GM12878 (cell line): ENCODE measurements at regions not wholly inside any gene's neighbourhood (a gene's known extent, or its start where the extent isn't known, plus 50 kb on each side); places are given as distances from the start of the nearest gene placed in this dataset.

Experiments
- ASH2L ChIP-seq: fragments of 300-600, 200-600 bp; sonication (generic); IDR thresholded peaks from 2 replicates; pipeline ENCODE4 v1.6.1; 2017; ENCODE audit warnings: low read depth, mild to moderate bottlenecking, borderline replicate concordance
- BACH1 ChIP-seq: fragments of 450-650 bp; IDR thresholded peaks from 2 replicates; pipeline ENCODE4 v1.6.1; 2017; ENCODE audit warnings: mild to moderate bottlenecking, borderline replicate concordance
- ESRRA ChIP-seq: IDR thresholded peaks from 2 replicates; pipeline ENCODE4 v1.6.1; 2012; ENCODE audit warnings: mild to moderate bottlenecking, low read length, improper control_type of control experiment
- JUNB ChIP-seq: IDR thresholded peaks from 2 replicates; pipeline ENCODE4 v1.6.1; 2016; ENCODE audit warnings: antibody characterized with exemption, mild to moderate bottlenecking
- LARP7 ChIP-seq: fragments of 450-650 bp; IDR thresholded peaks from 2 replicates; pipeline ENCODE4 v1.6.1; 2017; ENCODE audit warnings: mild to moderate bottlenecking
- NFYA ChIP-seq: IDR thresholded peaks from 2 replicates; pipeline ENCODE4 v1.6.1; 2011; ENCODE audit warnings: low read depth, mild to moderate bottlenecking, low read length, improper control_type of control experiment, borderline replicate concordance
- POLR2AphosphoS5 ChIP-seq: IDR thresholded peaks from 2 replicates; pipeline ENCODE4 v1.6.1; 2011; ENCODE audit warnings: mild to moderate bottlenecking, low read length, inconsistent platforms
- RAD51 ChIP-seq: fragments of 450-650 bp; IDR thresholded peaks from 2 replicates; pipeline ENCODE4 v1.6.1; 2016; ENCODE audit warnings: moderate library complexity, mild to moderate bottlenecking, inconsistent platforms
- STAT3 ChIP-seq: IDR thresholded peaks from 2 replicates; pipeline ENCODE4 v1.6.1; 2011; ENCODE audit warnings: low read depth, low read length, improper control_type of control experiment
- ZNF217 ChIP-seq: fragments of 450-650 bp; IDR thresholded peaks from 2 replicates; pipeline ENCODE4 v1.6.1; 2017; ENCODE audit warnings: antibody characterized with exemption, mild to moderate bottlenecking
- TF ChIP-seq, protein P1 (sequence below): fragments of 450-650 bp; IDR thresholded peaks from 2 replicates; pipeline ENCODE4 v1.6.1; 2017; ENCODE audit warnings: mild to moderate bottlenecking
- TF ChIP-seq, protein P2 (sequence below): IDR thresholded peaks from 2 replicates; pipeline ENCODE4 v1.6.1; 2011; ENCODE audit warnings: borderline replicate concordance, low read depth, mild to moderate bottlenecking, moderate library complexity, mixed read lengths, low read length; ENCODE audit not compliant: insufficient read depth; ENCODE audit errors: extremely low read length
- TF ChIP-seq, protein P3 (sequence below): fragments of 450-650 bp; IDR thresholded peaks from 2 replicates; pipeline ENCODE4 v1.6.1; 2016; ENCODE audit warnings: mild to moderate bottlenecking, moderate library complexity, borderline replicate concordance
- TF ChIP-seq, protein P4 (sequence below): fragments of 150-350 bp; IDR thresholded peaks from 2 replicates; pipeline ENCODE4 v1.6.1; 2014; ENCODE audit warnings: mild to moderate bottlenecking, low read depth, low read length
- TF ChIP-seq, protein P5 (sequence below): IDR thresholded peaks from 2 replicates; pipeline ENCODE4 v1.6.1; 2012; ENCODE audit warnings: low read length, inconsistent platforms
- TF ChIP-seq, protein P6 (sequence below): fragments of 450-650 bp; formaldehyde crosslinking; IDR thresholded peaks from 2 replicates; pipeline ENCODE4 v1.5.0; 2022; ENCODE audit warnings: mild to moderate bottlenecking, missing genetic modification characterization

DNA sequence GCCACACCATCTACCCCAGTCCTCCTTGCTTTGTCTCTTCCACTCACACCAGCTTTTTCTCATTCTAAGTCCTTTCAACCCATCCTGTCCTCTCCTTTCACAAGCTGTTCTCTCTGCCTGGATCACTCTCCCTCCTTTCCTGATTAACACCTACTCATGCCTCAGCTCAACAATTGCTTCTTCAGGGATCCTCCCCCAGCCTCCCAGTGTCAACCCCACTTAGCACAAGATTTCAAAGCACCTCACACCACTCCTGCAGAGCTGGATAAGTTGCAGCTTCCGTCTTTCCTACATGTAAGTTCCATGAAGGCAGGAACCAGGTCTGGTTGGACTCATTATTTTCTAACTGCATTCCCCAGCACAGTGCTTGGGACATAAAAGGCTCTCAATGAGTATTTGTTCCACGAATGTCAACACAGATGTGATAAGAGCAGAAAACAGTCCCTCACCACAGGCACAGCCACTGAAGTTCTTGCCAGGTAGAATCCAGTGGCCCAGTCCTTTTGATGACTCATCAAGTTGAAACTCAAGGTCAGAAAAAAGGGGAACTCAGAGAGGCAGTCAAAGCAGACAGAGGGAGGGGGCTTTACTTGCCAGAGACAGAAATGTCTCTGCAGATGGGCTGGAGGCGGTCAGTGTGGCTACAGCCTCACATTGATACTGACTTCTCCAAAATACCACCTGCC lies 193.4 kb upstream of the PRDM1 start (continued):
- TF ChIP-seq NFYA (no peak), ZNF217 (0 out of 2 replicates have a peak, but pooled peaks have one; percentile 39), RAD51 (0 out of 2 replicates have a peak, but pooled peaks have one; percentile 10), STAT3 (no peak), ESRRA (peak; percentile 79; the same call in 1 of the 2 replicates), BACH1 (peak; percentile 90; the same call in 1 of the 2 replicates), LARP7 (0 out of 2 replicates have a peak, but pooled peaks have one; percentile 47), POLR2AphosphoS5 (no peak), ASH2L (no peak), JUNB (peak; percentile 58; the same call in 1 of the 2 replicates)
- TF ChIP-seq, protein P1, sequence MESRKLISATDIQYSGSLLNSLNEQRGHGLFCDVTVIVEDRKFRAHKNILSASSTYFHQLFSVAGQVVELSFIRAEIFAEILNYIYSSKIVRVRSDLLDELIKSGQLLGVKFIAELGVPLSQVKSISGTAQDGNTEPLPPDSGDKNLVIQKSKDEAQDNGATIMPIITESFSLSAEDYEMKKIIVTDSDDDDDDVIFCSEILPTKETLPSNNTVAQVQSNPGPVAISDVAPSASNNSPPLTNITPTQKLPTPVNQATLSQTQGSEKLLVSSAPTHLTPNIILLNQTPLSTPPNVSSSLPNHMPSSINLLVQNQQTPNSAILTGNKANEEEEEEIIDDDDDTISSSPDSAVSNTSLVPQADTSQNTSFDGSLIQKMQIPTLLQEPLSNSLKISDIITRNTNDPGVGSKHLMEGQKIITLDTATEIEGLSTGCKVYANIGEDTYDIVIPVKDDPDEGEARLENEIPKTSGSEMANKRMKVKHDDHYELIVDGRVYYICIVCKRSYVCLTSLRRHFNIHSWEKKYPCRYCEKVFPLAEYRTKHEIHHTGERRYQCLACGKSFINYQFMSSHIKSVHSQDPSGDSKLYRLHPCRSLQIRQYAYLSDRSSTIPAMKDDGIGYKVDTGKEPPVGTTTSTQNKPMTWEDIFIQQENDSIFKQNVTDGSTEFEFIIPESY, result no peak
- TF ChIP-seq, protein P2, sequence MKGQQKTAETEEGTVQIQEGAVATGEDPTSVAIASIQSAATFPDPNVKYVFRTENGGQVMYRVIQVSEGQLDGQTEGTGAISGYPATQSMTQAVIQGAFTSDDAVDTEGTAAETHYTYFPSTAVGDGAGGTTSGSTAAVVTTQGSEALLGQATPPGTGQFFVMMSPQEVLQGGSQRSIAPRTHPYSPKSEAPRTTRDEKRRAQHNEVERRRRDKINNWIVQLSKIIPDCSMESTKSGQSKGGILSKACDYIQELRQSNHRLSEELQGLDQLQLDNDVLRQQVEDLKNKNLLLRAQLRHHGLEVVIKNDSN, result no peak
- TF ChIP-seq, protein P3, sequence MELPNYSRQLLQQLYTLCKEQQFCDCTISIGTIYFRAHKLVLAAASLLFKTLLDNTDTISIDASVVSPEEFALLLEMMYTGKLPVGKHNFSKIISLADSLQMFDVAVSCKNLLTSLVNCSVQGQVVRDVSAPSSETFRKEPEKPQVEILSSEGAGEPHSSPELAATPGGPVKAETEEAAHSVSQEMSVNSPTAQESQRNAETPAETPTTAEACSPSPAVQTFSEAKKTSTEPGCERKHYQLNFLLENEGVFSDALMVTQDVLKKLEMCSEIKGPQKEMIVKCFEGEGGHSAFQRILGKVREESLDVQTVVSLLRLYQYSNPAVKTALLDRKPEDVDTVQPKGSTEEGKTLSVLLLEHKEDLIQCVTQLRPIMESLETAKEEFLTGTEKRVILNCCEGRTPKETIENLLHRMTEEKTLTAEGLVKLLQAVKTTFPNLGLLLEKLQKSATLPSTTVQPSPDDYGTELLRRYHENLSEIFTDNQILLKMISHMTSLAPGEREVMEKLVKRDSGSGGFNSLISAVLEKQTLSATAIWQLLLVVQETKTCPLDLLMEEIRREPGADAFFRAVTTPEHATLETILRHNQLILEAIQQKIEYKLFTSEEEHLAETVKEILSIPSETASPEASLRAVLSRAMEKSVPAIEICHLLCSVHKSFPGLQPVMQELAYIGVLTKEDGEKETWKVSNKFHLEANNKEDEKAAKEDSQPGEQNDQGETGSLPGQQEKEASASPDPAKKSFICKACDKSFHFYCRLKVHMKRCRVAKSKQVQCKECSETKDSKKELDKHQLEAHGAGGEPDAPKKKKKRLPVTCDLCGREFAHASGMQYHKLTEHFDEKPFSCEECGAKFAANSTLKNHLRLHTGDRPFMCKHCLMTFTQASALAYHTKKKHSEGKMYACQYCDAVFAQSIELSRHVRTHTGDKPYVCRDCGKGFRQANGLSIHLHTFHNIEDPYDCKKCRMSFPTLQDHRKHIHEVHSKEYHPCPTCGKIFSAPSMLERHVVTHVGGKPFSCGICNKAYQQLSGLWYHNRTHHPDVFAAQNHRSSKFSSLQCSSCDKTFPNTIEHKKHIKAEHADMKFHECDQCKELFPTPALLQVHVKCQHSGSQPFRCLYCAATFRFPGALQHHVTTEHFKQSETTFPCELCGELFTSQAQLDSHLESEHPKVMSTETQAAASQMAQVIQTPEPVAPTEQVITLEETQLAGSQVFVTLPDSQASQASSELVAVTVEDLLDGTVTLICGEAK, result no peak
- TF ChIP-seq, protein P4, sequence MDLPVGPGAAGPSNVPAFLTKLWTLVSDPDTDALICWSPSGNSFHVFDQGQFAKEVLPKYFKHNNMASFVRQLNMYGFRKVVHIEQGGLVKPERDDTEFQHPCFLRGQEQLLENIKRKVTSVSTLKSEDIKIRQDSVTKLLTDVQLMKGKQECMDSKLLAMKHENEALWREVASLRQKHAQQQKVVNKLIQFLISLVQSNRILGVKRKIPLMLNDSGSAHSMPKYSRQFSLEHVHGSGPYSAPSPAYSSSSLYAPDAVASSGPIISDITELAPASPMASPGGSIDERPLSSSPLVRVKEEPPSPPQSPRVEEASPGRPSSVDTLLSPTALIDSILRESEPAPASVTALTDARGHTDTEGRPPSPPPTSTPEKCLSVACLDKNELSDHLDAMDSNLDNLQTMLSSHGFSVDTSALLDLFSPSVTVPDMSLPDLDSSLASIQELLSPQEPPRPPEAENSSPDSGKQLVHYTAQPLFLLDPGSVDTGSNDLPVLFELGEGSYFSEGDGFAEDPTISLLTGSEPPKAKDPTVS, result no peak
- TF ChIP-seq, protein P5, sequence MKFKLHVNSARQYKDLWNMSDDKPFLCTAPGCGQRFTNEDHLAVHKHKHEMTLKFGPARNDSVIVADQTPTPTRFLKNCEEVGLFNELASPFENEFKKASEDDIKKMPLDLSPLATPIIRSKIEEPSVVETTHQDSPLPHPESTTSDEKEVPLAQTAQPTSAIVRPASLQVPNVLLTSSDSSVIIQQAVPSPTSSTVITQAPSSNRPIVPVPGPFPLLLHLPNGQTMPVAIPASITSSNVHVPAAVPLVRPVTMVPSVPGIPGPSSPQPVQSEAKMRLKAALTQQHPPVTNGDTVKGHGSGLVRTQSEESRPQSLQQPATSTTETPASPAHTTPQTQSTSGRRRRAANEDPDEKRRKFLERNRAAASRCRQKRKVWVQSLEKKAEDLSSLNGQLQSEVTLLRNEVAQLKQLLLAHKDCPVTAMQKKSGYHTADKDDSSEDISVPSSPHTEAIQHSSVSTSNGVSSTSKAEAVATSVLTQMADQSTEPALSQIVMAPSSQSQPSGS, result peak; percentile 62; the same call in 1 of the 2 replicates
- TF ChIP-seq, protein P6, sequence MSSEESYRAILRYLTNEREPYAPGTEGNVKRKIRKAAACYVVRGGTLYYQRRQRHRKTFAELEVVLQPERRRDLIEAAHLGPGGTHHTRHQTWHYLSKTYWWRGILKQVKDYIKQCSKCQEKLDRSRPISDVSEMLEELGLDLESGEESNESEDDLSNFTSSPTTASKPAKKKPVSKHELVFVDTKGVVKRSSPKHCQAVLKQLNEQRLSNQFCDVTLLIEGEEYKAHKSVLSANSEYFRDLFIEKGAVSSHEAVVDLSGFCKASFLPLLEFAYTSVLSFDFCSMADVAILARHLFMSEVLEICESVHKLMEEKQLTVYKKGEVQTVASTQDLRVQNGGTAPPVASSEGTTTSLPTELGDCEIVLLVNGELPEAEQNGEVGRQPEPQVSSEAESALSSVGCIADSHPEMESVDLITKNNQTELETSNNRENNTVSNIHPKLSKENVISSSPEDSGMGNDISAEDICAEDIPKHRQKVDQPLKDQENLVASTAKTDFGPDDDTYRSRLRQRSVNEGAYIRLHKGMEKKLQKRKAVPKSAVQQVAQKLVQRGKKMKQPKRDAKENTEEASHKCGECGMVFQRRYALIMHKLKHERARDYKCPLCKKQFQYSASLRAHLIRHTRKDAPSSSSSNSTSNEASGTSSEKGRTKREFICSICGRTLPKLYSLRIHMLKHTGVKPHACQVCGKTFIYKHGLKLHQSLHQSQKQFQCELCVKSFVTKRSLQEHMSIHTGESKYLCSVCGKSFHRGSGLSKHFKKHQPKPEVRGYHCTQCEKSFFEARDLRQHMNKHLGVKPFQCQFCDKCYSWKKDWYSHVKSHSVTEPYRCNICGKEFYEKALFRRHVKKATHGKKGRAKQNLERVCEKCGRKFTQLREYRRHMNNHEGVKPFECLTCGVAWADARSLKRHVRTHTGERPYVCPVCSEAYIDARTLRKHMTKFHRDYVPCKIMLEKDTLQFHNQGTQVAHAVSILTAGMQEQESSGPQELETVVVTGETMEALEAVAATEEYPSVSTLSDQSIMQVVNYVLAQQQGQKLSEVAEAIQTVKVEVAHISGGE, result no peak
